Peyer's patch (tissue), 4 donors: ENCODE measurements at regions not wholly inside any gene's neighbourhood (a gene's known extent, or its start where the extent isn't known, plus 50 kb on each side); places are given as distances from the start of the nearest gene placed in this dataset.

Source experiments
- CTCF ChIP-seq, 6 experiments: fragments of 450-650 bp in 4 of 6; fragments of 200-600 bp in 2 of 6; sonication (generic) in 1 of 6; IDR thresholded peaks; one replicate each; pipeline ENCODE4 v1.5.1; 2017 to 2019; ENCODE audit warnings: antibody characterized with exemption in 6 of 6, mild to moderate bottlenecking in 3 of 6, moderate library complexity in 1 of 6
- POLR2A ChIP-seq, 2 donors: fragments of 450-650 bp; IDR thresholded peaks; one replicate each; pipeline ENCODE4 v1.5.1; 2017; ENCODE audit warnings: antibody characterized with exemption in 2 of 2, mild to moderate bottlenecking in 2 of 2, moderate library complexity in 2 of 2

GRCh38 chr18:27595113-27595838 lies 410.2 kb upstream of the CHST9 start:
- TF ChIP-seq CTCF (IDR thresholded peaks at IDR 0.05): no peak
- TF ChIP-seq POLR2A (IDR thresholded peaks at IDR 0.05): no peak
